DMS 273 treated with DMSO at 0.1 percent for 48 hours (cell line): ENCODE measurements at regions not wholly inside any gene's neighbourhood (a gene's known extent, or its start where the extent isn't known, plus 50 kb on each side); places are given as distances from the start of the nearest gene placed in this dataset.

Source experiments
- DNase-seq: peaks from one replicate; lab custom pipeline; 2025; lab: John Stamatoyannopoulos, UW

DNA sequence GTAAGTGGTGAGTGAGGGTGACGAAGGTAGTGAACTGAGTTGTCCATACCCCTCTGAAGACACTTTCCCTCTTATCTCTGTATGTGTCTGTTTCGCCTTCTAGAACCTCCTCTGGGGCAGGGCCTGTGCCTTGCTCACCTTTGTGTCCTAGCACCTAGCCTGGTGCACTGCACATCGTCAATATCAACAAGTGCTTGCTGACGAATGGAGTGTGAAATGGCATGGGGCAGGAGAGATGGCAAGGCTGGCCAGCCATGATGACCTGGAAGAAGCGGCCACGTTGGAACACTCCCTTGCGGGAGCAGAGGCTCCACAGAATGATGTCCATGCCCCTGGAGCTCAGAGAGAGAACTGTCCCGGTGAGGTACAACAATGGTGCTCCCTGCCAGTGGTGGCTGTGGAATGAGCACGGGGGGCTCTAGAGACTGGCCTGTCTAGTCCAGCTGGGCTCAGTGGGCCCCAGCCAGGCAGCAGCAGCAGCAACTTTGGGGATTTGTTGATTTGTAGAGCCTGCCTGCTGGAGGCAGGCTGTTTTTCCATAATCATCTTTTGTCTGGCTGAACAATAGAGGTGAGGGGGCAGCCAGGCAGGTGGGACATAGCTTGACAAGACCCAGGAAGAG lies 112.2 kb upstream of the PJA1 start:
- DNase-seq, result no peak

DNA sequence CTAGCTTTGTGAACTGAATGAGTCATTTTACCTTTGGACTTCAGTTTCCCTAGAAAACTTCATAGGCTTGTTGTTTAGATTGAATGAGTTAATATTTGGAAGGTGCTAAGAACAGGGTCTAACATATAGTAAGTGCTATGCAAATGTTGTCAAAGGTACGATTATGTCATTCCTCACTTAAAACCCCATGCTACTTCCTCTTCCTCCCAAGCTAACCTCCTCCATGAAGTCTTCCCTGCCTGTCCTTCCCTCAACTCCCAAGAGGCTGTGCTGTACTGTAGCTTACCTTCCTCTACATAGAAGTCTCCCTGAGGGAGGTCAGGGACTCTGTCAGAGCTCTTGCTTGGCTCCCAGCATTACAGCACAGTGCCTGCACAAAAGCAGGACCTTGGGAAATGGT lies 103.4 kb upstream of the PJA1 start:
- DNase-seq, result no peak

DNA sequence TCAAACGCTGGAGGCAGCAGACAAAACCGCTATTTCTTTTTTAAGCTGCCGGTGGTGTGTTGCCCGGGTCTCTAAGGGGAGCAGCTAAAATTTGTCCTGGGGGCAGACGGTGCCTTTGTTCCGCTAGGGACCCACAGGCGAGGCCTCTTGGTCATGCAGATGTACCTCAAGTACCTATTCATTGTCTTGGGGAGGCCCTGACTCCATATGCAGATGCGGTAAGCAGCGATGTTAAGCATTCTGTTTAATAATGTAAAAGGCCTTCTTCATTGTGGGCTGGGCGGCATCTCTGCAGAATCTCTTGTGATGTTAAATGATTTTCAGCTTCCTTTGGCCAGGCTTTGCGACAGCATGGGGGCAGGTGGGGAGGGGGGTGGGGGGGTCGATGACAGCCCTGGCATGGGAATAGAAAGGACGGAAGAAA lies 98.9 kb upstream of the PJA1 start:
- no peak for DNase-seq

DNA sequence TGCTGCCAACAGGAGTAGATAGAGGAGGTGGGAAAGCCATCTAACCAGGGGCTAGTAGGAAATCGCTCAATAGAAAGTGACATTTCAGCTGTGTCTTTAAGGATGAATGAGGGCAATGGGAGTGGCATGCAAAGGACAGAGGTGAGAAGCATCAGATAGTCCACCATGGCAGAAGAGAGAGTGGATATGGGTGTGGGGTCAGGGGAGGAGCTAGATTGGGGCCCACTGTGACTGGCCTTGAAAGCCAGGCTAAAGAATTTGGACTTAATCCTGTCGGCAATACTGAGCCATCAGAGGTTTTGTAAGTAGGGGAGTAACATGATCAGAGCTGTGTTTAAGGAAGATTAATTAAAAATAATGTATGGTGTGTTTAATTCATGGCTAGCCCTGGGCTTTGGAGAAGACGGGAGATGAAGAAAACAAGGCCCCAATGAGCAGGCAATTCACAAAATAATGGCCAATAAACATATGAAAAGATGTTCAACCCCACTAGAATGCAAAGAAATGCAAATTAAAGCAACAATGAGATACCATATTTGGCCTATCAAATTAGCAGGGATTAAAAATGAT lies 98.1 kb upstream of the PJA1 start:
- no peak for DNase-seq

- no peak for DNase-seq
Observed at GRCh38 chrX:69262036-69262936, 97.0 kb upstream of the PJA1 start.

DNA sequence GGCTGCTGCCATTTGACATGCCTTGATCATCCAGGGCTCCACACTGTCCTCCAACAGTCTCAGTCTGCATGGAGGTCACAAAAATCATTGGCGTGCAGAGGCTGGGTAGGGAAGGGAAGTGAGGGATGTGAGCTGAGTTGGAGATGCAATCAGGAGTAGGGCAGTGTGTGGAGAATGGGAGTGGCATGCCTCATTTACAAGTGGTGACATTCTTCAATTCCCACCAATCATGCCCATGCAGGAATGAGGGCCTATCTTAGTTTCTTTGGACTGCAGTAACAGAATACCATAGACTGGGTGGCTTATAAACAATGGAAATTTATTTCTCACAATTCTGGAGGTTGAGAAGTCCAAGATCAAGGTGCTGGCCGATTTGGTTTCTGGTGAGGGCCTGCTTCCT lies 94.9 kb upstream of the PJA1 start:
- DNase-seq, result no peak

DNA sequence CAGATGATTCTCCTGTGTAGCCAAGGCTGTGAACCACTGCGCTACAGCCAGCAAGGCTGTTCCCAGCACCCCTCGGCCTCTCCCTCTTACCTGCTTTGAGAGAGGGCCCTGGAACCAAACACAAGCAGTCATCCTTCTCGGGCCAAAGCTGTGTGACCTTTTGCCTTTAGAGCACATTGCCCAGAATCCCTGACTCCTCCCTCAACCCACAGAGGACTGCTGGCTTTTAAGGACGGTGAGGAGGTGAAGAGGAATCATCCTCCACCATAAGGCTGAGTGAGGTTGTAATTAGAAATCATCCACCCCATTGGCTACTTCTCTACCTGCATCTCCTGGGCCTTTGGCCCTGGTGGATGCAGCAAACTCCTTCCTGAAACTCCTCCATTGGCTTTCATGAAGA lies 93.6 kb upstream of the PJA1 start:
- DNase-seq, result no peak

DNA sequence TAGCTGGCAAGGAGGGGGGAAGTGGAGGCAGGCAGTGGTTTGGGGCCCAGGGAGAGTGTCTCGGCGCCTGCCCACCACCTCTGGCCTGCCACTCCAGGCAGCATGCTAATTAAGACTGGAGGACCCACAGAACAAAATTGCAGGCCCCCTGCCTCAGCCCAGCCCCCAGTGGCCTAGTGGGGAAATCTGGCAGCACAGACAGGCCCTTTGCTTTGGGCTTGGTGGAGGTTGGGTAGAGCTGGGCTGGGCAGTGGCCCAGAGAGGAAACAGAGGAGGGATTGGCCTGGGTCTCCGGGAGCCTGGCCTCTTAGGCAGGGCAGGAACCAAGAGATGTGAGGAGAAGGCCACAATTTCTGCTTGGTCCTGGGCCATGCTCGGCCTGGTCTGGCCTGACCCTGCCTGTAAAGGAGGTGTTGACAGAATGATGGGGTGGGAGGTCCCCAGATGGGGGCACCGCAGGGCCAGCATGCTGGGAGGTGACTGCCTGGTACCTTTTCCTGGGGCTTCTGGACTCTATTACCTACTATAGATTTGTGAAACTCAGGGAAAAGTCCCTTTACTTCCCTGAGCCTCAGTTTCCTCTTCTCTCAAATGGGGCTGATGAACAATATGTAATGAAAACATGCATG lies 92.4 kb upstream of the PJA1 start:
- DNase-seq, result no peak

GRCh38 chrX:69256291-69256565 lies 91.0 kb upstream of the PJA1 start:
- no peak for DNase-seq

- no peak for DNase-seq
Observed at GRCh38 chrX:69255441-69256290, 90.4 kb upstream of the PJA1 start.

GRCh38 chrX:69253821-69254220 lies 88.6 kb upstream of the PJA1 start:
- no peak for DNase-seq

DNA sequence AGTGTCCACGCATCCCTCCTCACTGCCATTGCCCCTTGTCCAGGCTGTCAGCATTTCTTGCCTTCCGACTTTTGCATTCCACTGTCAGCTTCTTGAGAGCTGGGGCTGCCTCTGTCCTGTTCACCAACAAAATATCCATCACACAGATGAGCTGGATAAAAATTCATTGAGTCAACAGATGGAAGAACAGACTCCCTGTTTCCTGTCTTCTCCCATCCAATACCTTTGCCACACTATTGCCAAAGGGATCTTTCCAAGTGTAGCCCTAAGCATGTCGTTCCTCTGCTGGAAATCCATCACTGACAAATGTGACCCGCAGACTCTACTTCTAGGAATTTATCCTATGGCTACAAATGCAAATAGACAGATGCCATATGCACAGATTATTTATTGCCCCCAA lies 78.0 kb upstream of the PJA1 start:
- DNase-seq, result no peak

- DNase-seq, result peak; percentile 73
Observed at GRCh38 chrX:69238887-69239231, 73.6 kb upstream of the PJA1 start.

- peak; percentile 75 for DNase-seq
Observed at GRCh38 chrX:69238114-69238886, 73.0 kb upstream of the PJA1 start.

DNA sequence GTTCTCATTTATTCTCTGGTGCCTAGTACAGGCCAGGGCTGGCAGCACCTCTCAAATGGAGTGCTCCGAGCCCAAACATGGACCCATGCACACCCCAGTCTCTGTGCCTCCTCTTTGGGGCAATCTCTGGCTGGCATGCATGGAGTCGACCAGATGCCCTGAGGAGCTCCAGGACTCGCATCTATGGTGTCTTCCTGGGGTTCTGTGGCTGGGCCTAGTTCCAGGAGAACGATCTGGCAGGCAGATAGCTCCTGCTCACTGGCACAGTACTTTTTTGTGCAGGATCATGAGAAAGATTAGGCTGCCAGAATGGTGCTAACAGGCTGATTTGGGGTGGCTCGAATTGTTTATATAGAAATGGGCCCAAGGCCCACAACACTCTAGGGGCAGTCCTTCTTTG lies 72.0 kb upstream of the PJA1 start:
- no peak for DNase-seq

DNA sequence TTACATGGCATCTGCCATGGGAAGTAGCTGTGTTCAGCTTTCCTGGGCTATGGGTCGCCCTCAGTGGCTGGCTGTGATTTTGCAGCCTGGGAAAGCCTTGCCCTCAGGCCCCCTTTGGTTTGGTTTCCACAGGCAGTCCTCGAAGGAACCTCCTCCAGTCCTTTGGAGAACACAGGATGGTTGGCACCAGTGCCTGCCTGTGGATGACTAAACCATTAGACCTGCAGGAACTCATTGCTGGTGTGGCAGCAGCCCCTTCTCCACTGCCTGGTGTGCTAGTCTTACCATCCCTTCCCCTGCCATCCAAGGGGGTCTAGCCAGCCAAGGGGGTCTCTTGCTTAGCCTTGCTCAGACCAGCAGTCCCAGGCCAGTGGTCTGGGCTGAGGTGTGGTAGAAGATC lies 71.4 kb upstream of the PJA1 start:
- DNase-seq, result no peak

DNA sequence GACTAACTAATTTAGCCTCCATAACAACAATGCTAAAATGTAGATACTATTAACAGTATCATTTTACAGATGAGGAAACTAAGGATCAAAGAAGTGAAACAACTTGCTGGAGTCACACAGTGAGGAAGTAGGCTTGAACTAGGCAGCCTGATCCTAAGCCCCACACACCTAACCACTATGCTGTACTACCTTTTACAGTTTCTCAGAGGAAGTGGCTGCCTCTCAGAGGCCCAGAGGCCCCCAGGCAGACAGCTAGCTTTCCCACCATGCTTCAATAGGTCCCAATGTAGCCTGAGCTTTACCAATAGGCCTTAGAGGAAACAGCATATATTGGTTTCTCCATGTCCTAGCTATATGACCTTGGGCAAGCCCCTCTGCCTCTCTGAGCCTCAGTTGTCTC lies 69.4 kb upstream of the PJA1 start:
- DNase-seq, result no peak

DNA sequence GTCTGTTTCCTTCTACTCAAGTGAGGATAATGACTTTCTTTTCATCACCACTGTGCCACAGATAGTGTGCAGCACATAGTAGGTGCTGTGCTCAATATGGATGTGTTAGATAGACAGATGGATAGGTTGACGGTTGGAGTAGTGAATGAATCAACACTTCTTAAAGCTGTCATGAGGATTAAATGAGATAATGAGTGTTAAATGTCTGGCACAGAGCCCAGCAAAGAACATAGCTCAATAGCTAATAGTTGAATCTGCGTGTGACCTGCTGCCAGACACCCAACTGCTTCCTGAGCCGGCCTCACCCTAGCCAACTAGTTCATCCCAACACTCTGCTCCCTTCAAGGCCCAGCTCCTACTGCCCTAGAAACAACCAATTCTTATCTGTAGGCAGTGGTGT lies 67.7 kb upstream of the PJA1 start:
- DNase-seq, result peak; percentile 24

DNA sequence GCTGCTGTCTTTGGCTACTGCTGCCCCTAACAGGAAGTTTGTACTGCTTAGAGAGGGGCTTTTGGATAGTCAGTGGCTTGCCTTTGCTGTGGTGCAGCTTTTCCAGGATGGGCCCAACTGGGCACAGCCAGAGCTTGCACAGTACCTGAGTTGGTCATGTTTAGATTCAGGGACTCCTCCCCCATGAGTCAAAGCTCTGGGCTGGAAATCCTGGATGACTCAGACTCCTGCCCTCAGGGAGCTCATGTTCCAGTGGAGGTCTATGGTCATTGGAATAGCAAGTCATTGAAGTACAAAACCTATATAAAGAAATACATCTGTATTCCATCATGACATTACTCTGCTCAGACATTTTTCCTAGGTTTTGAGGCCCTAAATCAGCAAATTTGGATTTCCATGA lies 66.7 kb upstream of the PJA1 start:
- DNase-seq, result no peak

DNA sequence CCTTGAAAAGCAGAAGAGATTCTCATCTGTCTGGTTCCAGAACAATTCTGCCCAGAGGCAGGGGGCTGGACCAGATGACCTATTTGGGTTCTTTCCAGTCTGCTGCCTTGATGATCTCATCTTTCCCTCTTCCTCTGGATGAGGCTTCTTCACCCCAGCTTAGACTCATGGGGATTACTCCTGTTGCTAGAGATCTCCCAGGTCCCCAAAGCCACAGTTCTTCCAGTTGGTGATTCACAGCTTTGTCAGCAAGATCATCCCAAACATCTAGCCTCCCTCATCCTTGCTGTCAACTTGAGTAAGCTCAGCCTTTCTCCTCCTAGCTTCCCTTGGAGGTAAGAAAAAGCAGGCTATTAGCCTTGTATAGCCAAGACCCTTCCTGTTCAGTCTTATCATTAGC lies 64.2 kb upstream of the PJA1 start:
- no peak for DNase-seq

DNA sequence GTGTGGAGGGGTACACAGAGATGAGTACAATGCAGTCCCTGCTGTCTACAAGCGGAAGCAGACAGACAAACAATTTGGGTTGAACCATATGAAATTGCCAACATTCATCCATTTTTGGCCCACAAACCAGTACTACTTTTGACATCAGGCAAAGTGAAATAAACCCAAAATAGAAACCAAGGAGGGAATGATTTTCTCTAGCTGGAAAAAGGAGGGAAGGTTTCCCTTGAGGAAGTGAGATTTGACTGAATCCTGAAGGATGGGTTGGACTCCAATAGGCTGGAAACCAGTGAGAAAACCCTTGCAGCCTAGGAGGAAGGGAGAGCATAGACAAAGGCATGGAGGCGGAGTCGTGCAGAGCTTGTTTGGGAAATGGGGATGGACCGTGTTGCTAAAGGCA lies 63.5 kb upstream of the PJA1 start:
- DNase-seq, result no peak
